ENCODE measurements at regions not wholly inside any gene's neighbourhood (a gene's known extent, or its start where the extent isn't known, plus 50 kb on each side); places are given as distances from the start of the nearest gene placed in this dataset.

DNA sequence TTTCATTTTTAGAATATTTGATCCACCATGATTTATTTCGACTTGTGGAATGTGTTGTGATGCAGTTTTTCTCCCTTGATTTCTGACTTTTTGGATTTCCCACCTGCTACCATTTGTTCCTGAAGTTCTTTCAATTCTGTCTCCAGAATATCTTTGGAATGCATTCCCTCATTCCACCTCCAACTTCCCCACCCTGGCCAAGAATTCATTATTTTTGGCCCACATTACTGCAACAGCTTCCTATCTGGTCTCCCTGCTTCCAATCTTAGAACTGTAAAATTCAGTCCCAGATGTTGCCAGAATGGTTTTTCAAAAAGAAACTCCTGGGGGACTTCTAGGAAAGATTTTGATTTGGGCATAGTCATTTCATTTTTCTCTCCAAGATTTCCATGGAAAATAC is 182.3 kb upstream of the HS3ST4 start:
- ChIA-PET CTCF (no interaction called here), POLR2A (ENCODE audit: unreplicated experiment) (no interaction called here)
- intact Hi-C loops (cut with micrococcal nuclease): no loop called here
- Histone ChIP-seq H3K4me3 (ENCODE audit: insufficient read depth, low read depth, low read length) (no peak overlapping the region), H3K4ac (ENCODE audit: low read depth, low read length) (no peak overlapping the region), H4K91ac (ENCODE audit: insufficient read depth, low read depth, low read length) (no peak overlapping the region), H3K79me1 (ENCODE audit: low read depth in 1 of 2, low read length in 2 of 2) (no peaks in the 10 kb centered on the region), H3K4me2 (ENCODE audit: low read depth, low read length) (no peak overlapping the region), H2BK120ac (ENCODE audit: low read depth, low read length) (no peak overlapping the region), H3K23ac (ENCODE audit: low read depth, low read length) (no peak overlapping the region), H4K20me1 (ENCODE audit: insufficient read depth, low read length) (no peaks in the 10 kb centered on the region), H2AK5ac (ENCODE audit: low read depth, low read length) (no peak overlapping the region), H4K5ac (ENCODE audit: low read depth, low read length) (no peak overlapping the region), H3K9me3 (ENCODE audit: control insufficient read depth, insufficient read depth, low read length) (no peaks in the 10 kb centered on the region; the same call in 1 of the 2 replicates), H3K56ac (ENCODE audit: extremely low read depth, insufficient read depth, low read length) (no peak overlapping the region), H3K14ac (replicated peaks; ENCODE audit: low read depth, low read length) (no peak overlapping the region), H2AFZ (replicated peaks; ENCODE audit: low read length, poor library complexity) (no peak overlapping the region), H3K27me3 (ENCODE audit: control insufficient read depth, insufficient read depth, low read length) (no peaks in the 10 kb centered on the region), H2AK9ac (replicated peaks; ENCODE audit: low read depth, low read length, poor library complexity) (no peak overlapping the region), H3K4me1 (ENCODE audit: control insufficient read depth, insufficient read depth, low read length) (no peaks in the 10 kb centered on the region), H3K9ac (ENCODE audit: low read depth, low read length) (no peak overlapping the region), H3K9me1 (ENCODE audit: insufficient read depth, low read length) (no peaks in the 10 kb centered on the region), H2BK20ac (ENCODE audit: low read depth, low read length) (no peak overlapping the region), H2BK15ac (ENCODE audit: low read depth, low read length) (no peak overlapping the region), H4K8ac (ENCODE audit: low read depth in 2 of 2, low read length in 2 of 2) (no peak overlapping the region), H2BK5ac (ENCODE audit: low read depth, low read length, poor library complexity, severe bottlenecking) (no peak overlapping the region), H3K18ac (ENCODE audit: low read depth, low read length) (no peak overlapping the region), H3K36me3 (ENCODE audit: control insufficient read depth, insufficient read depth, low read length) (no peaks in the 10 kb centered on the region), H3K27ac (ENCODE audit: insufficient read depth, low read length) (no peak overlapping the region)
- in situ Hi-C loops (cut with MboI; ENCODE audit: low sequenced_read_pairs): loop anchor here (25.0 kb wide), 1 partner anchor 97 kb away; no protein-coding TSS in a partner anchor
- DNase-seq: no peak
- dilution Hi-C loops (cut with HindIII; ENCODE audit: low sequenced_read_pairs, unreplicated experiment): no loop called here
- no TSS peak for BruUV-seq (replicated peaks)
- ATAC-seq (ENCODE audit: low read depth): no peak
- TF ChIP-seq RAD21 (IDR thresholded peaks at IDR 0.05; ENCODE audit: low read length) (no peak), SMC3 (IDR thresholded peaks at IDR 0.05; ENCODE audit: low read depth, low read length) (no peak), CEBPB (IDR thresholded peaks at IDR 0.05; ENCODE audit: low read depth, low read length) (no peak), BHLHE40 (IDR thresholded peaks at IDR 0.05; ENCODE audit: low read depth, low read length) (no peak), POLR2A (IDR thresholded peaks at IDR 0.05; ENCODE audit: low read depth, low read length) (no peak), FOS (IDR thresholded peaks at IDR 0.05; ENCODE audit: low read depth, low read length) (no peak), CTCF (conservative IDR thresholded peaks at IDR 0.05; ENCODE audit: low read depth, low read length) (no peak), MAFK (IDR thresholded peaks at IDR 0.05; ENCODE audit: low read depth, low read length) (no peak), MXI1 (IDR thresholded peaks at IDR 0.05; ENCODE audit: borderline replicate concordance, low read depth, low read length) (no peak), NFE2L2 (IDR thresholded peaks at IDR 0.05; ENCODE audit: low read depth, low read length) (no peak)
- TF ChIP-seq, protein P1, sequence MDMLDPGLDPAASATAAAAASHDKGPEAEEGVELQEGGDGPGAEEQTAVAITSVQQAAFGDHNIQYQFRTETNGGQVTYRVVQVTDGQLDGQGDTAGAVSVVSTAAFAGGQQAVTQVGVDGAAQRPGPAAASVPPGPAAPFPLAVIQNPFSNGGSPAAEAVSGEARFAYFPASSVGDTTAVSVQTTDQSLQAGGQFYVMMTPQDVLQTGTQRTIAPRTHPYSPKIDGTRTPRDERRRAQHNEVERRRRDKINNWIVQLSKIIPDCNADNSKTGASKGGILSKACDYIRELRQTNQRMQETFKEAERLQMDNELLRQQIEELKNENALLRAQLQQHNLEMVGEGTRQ (IDR thresholded peaks at IDR 0.05; ENCODE audit: low read depth, low read length): no peak
- TF ChIP-seq, protein P2, sequence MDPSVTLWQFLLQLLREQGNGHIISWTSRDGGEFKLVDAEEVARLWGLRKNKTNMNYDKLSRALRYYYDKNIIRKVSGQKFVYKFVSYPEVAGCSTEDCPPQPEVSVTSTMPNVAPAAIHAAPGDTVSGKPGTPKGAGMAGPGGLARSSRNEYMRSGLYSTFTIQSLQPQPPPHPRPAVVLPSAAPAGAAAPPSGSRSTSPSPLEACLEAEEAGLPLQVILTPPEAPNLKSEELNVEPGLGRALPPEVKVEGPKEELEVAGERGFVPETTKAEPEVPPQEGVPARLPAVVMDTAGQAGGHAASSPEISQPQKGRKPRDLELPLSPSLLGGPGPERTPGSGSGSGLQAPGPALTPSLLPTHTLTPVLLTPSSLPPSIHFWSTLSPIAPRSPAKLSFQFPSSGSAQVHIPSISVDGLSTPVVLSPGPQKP (IDR thresholded peaks at IDR 0.05; ENCODE audit: borderline replicate concordance, low read depth, low read length): no peak
- WGBS, 2 experiments (ENCODE audit: extremely low coverage in 2 of 2, insufficient read length in 1 of 2): no CpG with 5 or more reads among the region's 1 CpG
